GM19397 (cell line): ENCODE measurements at regions not wholly inside any gene's neighbourhood (a gene's known extent, or its start where the extent isn't known, plus 50 kb on each side); places are given as distances from the start of the nearest gene placed in this dataset.

ENCODE experiments used
- ATAC-seq: cut with Tn5 transposase; IDR thresholded peaks from one replicate; pipeline ENCODE4 v1.9.1; 2021; ENCODE audit warnings: mild to moderate bottlenecking, moderate library complexity; ENCODE audit not compliant: unreplicated experiment

DNA sequence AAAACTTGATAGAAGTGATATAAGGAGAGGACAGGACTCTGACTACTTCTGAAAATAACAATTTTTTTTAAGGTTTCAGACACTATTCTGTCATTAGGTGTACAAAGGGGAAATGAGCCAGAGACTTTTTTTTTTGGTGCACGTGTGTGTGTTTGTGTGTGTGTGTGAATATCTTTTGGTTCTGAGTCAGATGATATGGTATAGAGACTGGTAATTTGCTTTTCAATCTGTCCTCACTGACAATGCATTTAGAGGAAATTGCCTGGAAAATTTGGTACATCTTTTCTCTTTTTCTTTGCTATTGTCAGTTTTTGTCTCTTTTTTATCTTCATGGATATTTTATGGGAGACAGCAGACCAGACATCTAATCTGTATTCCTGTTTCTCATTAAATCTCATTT lies 59.3 kb downstream of the DDIT4L start:
- ATAC-seq: no peak

DNA sequence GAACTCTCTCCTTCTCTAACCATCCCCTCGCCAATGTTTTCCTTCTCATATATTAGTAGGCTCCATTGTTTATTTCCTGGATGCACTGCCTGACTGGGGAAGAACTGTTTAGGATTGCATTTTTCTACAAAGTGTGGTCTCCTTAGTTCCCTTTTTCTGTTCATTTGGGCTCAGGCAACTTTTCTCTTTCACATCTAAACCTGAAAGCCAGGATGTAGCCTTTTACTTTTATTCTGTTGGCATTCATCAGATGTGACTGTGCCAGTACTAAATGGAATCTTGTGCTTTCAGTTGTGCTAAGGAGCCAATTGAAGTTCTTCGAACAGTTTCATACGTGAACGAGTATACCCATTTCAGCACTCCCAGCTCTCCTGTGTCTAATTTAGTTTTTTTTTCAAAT lies 59.8 kb downstream of the DDIT4L start:
- ATAC-seq: no peak

DNA sequence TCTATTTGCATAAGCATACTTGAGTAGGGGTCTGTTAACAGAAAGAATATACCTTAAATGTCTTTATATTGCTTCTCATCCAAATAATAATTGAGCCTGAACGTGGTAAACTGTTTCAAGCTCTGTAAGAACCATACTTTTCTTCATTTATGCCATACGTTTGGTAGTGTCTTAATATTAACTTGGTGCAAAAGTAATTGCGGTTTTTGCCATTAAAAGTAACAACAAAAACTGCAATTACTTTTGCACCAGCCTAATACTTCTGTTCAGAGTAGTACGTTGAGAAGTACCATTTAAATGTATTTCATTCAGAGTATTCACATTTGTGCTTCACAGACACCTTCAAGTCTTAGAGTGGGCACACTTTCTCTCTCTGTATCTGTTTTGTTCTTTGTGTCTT lies 60.5 kb downstream of the DDIT4L start:
- ATAC-seq: no peak

DNA sequence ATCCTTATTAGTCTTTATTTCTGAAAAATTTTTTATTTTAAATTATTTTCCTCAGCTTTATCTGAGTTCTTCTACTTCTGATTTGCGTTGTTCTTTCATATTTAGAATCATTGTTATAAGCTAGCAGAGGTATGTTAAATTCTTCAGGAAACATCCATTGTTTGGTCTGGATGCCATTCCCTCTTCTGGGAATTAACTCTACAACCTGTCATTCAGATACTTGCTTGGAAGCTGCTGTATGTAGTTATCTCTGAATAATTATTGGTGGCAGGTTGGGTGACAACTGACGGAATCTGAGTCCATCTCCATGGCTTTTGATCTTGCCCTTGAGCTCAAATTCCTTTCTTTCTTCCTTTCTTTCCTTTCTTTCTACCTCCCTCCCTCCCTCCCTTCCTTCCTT lies 61.9 kb downstream of the DDIT4L start:
- ATAC-seq: no peak

DNA sequence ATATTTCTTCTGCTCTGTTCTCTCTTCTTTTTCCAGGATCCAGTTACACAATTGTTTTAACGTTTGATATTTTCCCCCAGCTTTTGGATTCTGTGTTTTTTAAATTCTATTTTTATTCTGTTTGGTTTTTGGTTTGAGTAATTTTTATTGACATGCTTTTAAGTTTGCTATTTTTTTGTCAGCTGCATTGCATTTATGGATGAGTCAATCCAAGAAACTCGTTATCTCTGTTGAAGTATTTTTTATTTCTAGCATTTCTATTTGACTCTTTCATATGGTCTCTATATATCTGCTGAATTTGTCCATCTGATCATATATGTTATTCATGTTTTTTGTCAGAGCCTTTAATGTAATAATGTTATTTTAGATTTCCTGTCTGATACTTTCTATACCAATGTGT lies 65.6 kb downstream of the DDIT4L start:
- ATAC-seq: no peak

DNA sequence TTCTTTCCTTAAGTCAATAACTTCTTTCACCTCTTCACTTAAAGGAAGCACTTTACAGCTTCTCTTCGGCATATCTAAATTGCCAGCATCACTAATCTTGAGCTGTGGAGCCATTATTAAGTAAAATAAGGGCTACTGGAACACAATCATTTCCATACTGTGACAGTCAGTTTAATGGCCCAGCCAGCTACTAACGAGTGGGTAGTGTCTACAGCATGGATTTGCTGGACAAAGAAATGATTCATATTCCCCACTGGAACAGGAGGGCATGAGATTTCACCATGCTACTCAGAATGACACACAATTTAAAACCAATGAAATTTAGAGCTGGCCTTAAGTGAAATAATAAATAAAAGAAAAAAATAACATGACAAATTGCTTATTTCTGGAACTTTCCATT lies 72.1 kb downstream of the DDIT4L start:
- no peak for ATAC-seq

DNA sequence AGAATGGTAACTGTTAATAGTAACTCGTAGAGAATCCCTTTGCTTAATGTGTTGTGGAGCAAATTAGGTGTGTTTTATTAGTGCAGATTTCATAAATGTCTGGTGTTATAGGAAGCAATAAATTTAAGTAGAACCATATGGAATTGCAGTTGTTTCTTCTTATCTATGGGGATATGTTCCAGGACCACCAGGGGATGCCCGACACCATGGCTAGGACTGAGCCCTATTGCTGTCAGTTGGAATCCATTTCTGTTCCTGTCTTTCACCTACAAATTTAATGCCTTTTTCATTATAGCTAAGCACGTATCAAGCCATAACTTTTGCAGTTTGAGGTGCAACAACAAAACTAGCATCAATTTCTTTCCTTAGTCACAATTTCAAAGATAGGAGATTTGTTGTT lies 72.5 kb downstream of the DDIT4L start:
- no peak for ATAC-seq

DNA sequence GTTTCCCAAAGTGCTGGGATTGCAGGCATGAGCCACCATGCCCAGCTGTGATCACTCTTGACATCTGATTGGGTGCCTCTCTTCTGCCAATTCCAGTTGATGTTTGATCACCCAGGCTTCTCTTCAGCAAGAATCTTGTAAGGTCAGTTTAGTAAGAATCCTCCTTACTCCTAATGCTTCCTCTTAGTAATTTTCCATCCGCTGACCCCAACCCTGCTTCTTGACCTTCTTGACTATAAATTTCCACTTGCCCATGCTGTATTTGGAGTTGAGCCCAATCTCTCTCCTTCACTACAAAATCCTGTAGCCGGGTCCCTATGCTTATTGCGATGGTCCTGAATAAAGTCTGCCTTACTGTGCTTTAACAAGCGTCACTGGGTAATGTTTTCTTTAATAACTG lies 75.4 kb downstream of the DDIT4L start:
- ATAC-seq: no peak

DNA sequence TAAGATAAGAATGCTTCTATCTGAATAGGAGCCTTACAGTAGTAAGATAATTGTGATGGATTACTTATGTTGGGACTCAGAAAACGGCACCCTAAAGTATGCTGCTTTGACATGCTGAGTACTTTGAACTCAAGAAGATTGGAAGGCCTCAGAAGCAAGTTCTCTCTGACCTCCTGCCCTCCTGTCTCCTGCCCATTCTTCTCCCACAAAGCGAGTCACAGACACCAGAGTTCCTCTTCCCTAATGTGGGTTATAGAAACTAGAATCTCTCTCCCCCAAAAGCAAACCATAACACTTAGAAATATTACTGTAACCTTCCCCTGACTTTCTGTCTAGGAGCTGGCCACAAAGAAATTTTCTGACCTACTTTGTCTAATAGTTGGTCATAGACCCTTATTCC lies 76.5 kb downstream of the DDIT4L start:
- no peak for ATAC-seq

DNA sequence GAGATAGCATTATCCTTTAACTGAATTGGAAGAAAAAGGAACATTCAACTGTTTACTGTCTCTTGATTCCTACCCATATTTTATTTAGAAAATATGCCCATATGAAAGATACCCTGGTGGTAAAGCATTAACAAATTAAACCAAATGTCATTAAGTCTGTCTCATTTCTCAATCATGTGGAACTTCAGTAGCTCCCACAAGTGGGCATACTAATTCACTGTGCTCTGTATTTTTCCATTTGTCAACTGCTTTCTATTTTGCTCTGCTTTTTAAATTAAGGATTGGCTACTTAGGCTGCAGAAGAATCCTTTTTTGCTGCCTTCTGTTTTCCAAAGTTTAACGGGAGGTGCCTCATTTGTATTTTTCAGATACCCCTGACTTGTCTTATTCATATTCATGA lies 77.2 kb downstream of the DDIT4L start:
- no peak for ATAC-seq

DNA sequence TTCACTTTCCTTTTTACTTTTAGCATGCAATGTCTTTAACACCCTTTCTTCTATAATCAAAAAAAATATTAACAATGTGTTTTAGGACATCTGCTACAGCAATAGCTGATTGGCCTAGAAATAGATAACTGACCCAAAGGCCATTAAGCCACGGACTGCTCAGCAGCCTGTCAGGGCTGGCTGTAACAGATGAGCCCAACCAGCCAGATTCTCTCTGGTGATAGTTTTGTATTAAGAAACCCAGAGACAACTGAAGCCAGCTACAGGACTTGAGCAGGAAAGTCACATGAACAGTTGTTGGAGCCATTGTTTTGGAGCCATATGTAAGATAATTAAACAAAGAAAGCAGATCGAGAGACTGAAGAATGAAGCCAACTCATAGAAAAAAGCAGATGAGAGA lies 80.3 kb downstream of the DDIT4L start:
- ATAC-seq: no peak

DNA sequence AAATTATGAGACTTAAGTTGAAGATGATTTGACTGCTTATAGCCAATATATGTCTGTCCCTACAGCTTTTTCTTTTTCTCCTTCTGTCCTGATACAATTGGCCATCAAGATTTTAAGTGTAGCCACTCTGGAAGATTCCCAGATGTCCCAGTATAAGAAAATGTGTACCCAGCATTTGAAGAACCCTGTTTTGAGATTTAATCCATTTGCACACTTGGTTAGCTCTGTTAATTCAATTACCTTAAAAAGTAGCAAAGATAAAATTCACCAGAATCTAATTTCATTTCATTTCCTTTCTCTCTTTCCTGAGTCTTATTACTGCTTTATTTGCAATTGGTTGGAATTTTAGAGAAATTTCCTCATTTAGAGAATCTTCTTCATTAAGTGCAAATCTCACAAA lies 81.4 kb downstream of the DDIT4L start:
- no peak for ATAC-seq

DNA sequence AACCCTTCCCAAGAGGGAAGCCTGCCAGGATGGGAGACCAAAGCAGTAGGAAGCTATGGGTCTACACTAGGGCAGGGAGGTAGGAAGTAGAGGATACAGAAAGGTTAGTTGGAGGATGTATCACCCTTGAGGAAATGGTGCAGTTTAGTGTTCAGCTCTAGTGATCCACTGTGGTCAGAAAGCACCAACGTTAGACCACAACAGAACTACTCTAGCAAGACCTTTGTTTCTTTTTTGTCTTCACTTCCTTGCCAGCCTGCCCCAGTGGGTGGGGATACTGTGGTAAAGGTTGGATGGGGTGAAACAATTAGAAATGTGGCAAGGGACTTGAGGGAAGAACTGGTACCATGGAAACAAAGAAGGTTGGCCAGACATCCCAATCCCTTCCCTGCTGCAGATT lies 83.3 kb downstream of the DDIT4L start:
- ATAC-seq: peak; percentile 99

DNA sequence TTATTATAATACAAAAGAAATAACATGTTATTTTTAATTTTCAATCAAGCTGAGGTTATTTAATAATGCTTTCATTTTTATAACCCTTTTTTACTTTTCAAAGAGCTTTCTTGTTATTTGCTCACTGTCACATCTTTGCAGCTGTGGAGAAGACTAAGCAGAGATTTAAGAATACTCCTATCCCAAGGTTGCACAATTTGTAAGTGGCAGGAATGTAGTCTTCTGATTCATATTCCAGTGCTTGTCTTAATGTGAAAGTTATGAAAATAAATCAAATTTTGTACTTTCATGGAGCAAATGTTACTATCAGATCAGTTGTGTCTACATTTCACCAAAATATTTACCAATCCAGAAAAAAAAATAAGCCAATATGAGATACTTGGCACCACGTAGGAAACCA lies 86.6 kb downstream of the DDIT4L start:
- no peak for ATAC-seq

DNA sequence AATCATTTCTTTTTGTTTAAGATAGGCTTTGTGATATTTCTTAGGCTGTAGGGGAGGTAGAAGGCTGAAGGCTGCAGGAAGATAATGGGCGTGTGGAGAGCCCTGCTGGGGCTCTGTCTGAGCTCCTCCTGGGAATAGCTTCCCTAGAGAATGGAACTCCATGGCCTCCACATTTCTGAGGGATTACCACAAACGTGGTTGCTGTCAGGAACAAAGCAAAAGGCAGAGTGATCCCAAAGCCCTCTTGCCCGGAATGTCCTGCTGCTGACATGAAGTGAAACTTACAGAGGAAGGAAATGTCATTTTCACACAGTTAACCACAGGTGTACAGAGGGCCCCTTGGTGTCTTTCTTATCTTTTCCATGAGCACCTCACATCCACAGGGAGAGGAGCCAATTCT lies 89.3 kb downstream of the DDIT4L start:
- peak; percentile 44 for ATAC-seq

DNA sequence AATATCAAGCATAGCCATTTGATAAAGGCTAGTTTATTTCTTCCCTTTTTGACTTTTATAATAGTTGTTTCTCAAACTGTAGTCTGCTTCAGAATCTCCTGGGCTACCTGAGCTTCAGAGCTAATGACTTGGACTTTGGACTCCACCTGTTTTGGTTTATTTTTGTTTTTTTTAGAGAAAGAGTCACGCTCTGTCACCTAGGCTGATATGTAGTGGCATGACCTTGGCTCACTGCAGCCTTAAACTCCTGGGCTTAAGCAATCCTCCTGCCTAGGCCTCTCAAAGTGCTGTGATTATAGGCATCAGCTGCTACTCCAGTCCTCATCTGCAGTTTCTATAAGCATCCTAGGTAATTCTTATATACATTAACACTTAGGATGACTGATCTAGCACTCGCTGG lies 90.5 kb downstream of the DDIT4L start:
- ATAC-seq: no peak

DNA sequence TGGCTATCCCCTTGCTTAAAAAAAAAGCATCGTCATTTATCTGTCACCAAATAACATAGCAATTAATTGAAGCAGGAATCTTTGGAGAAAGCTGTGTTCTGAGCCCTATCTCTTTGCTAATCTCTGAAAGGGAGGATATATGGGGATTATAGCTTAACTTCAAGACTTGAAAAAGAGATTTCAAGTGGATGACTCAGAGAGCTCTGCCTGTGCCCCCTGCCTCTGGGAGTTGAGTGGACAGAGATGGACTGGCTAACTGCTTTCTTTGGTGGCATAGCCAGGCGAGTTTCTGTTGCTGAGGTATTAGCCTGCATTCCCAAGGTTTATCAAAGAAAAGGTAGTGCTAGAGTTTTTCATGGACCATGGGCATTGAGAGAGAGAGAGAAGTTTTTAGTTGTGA lies 91.6 kb downstream of the DDIT4L start:
- ATAC-seq: no peak

DNA sequence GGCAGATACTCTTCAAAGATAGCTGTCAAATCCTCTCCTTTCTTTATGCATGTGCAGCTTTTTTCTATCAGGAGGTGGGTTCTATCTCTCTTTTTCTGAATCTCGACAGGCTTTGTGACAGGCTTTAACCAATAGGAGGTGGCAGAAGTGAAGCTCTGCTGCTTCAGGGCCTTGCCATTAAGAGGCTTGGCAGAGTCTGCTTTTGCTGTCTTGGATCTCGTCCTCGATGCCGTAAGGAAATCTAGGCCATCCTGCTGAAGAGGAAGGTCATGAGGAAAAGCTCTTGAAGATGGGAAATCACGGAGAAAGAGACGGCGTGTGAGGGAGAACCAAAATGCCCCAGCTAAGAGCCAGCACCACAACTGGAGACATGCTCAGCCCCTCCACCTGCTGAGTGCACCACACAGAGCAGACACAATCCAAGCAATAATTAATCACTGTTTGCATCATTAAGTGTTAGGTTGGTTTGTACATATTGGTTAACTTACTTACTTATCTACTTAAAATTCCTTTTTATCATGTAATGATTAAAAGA lies 92.2 kb downstream of the DDIT4L start:
- ATAC-seq: no peak

DNA sequence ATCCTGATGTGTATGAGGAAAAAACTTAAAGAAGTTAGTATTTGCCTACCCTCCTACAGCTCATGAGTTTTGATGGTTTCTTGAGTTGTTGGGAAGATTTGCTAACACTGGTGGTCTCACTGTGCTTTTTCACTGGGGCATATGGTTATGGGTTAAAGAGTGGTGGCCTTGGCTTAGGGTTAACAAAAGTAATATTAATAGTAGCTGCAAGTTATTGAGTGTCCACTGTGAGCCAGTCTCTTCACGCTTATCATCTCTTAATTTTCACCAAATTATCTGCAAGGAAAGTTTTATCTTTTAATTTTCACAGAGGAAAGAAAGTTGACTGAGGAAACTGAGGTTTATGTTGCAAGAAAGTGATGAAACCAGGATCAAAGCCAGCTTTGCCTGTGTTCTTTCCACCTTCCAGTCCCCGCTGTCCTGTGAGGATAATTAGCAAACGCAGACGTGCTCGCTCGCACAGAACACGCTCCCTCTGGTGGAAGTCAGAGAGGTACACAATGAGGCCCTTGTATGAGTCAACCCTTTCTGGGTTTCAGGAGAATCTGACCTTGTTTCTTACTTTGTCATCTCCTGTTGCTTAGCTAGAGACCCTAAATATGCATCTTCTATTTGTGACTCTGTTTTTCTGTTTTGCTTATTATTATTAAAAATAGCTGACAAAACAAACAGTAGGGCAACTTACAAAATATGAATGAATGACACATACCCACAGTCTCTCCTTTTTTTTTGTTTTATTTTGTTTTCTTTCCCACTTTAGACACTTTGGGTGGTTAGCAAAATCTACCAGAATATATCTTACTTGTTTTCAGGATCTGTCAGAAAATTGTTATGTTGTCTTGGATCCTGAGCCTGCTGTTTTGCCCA lies 94.3 kb downstream of the DDIT4L start:
- peak; percentile 78 for ATAC-seq

DNA sequence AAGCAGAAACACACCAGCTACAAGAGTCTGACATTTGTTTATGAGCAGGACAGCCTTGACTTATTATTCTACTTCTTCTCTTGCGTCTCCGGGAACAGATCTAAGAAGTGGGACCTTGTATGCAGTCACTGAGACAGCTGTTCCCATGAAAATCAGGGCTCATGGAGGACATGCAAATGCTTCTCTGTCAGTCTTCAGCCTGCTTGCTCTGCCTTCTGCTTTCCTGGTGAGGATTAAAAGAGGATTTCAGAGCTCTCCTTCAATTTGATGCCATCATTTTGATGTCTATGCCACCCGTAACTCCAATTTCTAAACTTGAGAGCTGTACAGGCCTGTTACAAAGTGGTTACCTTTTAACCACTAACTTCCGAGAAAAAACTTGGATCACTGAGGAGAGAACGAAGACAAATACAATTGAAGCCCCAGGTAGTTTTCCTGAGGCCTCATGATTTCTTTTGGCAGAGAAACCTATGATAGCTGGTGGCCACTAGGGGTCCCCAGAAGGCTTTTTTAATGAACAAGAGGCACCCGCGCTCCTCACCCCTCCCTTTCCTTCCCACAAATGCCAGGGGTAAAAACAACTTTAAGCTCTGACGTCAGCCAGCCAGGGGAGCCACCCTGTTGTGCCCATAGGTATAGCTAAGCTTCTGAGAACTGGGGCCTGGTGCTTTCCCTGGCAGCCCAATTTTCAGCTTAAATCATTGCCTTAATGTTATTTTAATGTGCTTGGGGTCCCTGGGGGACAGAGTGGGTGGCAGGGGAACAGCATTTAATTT lies 97.0 kb downstream of the DDIT4L start:
- ATAC-seq: peak; percentile 84

DNA sequence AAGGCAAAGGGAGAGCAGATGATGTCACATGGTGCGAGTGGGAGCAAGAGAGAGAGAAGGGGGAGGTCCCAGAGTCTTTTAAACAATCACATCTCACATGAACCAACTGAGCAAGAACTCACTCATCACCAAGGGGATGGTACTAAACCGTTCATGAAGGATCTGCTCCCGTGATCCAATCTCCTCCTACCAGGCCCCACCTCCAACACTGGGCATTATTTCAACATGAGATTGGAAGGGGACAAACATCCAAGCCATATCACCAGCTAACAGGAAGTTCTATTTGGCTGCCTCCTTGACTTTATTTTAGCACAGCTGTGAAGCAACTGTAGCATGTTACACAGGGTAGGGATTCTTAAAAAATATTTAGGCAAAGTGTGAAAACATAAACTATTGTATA lies 102.5 kb downstream of the DDIT4L start:
- no peak for ATAC-seq

DNA sequence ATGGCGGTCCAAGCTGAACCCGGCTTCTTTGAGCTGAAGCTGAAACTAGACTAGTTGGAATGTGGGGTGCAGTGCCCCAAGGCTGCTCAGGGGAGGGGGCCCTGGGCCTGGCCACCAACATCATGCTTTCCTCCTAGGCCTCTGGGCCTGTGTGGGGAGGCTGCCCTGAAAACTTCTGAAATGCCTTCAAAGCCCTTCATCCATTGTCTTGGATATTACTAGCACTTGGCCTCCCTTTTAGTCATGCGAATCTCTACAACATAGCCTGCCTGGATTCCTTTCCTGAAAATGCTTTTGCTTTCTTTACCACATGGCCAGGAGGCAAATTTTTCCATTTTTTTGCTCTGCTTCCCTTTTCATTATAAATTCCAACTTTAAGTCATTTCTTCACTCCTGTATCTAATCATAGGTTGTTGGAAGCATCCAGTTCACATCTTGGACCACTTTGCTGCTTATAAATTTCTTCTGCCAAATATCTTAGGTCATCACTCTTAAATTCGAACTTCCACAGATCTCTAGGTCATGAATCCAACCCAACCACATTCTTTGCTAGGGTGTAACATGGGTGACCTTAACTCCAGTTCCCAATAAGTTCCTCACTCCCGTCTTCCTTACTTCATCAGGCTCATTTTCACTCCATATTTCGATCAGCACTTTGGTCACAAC lies 103.4 kb downstream of the DDIT4L start:
- no peak for ATAC-seq
